Hematopoietic multipotent progenitor cell treated with erythropoietin and hydrocortisone succinate and interleukin-3 and kit ligand, for 4 days (in vitro differentiated cells): ENCODE measurements at regions not wholly inside any gene's neighbourhood (a gene's known extent, or its start where the extent isn't known, plus 50 kb on each side); places are given as distances from the start of the nearest gene placed in this dataset.

ENCODE experiments used
- DNase-seq: peaks from one replicate; pipeline ENCODE4 v3.0.0-alpha.2; 2015

DNA sequence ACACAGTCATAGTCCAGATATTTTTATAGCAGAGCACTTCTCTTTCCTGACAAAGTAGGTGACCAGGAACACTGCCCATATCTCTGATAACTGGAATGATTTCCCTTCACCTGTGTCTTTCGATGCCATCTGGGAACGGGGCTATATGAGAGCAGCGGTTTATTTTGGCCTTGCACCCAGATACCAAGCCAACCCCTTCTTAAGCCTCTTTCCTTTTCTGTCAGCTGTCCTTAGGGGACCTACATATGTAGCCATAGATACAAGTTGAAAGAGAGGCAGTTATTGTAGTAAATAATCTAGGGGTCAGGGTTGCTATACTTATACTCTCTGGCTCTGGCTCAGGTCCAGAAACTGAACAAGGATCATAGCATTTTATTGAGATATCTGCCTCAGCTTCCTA is 128.8 kb downstream of the NHLRC3 start:
- DNase-seq: no peak

DNA sequence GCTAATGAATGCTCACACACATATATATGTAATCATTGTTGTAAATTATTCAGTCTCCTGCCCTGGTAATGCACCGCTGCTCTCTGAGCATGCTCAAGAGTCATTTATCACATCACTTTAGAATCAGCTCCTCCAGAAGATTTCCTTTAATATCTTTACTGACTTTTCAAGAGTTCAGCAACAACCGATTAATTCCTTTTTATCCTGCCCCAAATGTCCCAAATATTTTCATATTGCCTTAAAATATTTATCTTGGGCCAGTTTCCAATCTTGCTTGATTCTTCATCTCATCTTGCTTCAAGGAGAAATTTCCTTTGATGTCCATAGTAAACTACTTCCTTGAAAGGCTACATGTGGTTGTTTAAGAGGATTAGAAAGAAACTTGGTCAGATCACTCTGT is 132.5 kb downstream of the NHLRC3 start:
- no peak for DNase-seq

DNA sequence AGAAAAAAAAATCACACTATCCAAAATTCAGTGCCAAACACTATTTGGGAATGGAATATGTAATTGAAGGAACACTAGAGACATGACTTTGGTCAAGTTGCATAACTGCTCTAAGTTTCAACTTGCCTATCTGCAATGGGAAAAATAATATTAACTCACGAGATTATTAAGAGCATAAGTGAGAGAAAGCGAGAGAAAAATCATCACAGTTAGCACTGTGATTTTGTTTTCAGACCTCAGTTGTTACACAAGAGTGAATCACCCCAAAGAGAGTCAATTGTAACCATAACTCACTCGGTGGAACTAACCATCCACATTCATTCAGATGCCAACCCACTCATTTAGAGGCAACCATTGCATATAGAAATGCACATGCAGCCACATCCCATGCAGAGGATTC is 147.1 kb downstream of the NHLRC3 start:
- no peak for DNase-seq

DNA sequence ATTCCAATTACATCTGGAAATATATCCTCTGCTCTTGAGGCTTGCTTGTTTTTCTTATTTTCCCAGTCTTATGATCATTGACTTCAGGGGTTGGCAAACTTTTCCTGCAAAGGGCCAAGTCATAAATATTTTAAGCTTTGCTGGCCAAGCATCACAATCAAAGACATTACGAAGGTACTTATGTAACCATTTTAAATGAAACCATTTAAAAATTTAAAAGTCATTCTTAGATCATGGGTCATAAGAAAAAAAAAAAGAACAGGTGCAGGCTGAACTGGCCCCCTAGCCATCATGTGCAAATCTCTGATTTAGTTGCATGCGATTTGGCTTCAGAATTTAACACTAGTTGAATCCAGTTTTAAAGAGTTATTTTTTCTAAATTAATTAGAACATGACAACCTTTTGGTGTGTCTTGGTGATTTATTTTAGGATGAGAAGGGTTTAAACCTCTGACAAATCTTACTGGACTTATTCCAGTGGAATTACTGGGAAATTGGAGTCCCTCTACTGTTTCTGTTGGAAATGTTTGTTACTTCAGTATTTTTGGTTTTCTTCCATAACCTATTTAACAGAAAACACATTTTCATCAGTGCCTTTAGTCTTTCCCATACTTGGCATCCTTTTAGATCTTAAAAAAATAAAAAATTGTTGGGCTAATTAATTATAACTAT is 148.1 kb downstream of the NHLRC3 start:
- no peak for DNase-seq

DNA sequence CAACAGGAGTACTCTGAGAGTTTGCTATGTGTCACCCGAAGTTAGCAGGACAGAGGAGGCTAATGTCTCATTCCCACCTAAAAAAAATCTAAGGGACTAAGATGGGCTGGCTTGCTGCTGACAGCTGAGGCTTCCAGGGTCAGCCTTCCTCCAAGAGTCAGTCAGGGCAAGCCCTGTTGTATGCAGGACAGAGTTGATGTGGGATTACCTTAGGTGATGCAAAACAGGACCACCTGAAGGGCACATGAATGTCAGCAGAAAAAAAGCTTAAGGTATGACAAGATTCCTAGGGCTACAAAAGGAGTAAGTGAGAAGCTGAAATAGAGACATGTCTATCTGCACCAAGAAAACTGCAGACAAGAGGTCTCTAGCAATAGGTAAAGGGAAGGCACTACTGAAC is 151.5 kb downstream of the NHLRC3 start:
- DNase-seq: no peak

DNA sequence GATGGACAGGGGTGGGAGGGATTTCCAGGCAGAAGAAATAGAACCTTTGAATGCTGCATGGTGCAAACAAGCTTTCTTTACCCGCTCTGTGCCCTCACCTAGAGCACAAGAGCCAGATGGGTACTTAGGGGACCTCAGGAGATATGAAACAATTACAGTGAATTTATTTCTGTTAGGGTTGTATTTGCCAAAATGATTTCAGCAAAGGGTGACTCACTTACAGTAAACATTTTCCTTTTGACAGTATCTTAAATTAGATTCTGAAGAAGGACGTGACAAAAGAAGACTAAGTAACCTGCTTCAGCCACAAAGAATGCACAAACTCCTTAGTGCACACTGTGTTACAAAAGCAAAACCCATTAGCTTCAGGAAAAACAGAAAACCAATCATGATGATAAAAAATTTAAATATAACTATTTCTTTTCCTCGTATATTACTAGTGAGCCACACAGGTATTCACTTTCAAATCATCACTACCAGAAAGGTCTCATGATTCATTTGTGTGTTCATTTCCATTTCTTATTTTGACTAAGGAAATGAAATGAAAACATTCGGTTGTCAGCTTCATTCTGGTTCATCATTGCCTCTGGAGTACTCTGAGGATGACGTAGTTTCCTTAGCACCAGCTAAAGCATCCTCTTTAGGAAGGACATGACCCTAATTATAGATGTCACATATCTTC is 158.8 kb downstream of the NHLRC3 start:
- DNase-seq: no peak

DNA sequence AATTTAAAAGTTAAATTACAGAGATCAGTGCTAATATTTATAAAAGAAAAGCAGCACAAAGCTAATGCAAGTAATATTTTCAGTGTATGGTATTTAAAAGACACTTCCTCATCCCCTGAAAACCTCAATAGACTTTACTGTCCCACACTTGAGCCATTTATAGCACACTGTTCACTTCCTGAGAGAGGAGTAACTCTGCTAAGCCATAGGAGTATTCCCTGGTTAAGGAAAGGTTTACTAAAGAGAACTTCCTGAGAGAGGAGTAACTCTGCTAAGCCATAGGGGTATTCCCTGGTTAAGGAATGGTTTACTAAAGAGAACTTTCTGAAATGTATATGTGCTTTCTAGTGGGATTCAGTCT is 159.4 kb downstream of the NHLRC3 start:
- DNase-seq: no peak

DNA sequence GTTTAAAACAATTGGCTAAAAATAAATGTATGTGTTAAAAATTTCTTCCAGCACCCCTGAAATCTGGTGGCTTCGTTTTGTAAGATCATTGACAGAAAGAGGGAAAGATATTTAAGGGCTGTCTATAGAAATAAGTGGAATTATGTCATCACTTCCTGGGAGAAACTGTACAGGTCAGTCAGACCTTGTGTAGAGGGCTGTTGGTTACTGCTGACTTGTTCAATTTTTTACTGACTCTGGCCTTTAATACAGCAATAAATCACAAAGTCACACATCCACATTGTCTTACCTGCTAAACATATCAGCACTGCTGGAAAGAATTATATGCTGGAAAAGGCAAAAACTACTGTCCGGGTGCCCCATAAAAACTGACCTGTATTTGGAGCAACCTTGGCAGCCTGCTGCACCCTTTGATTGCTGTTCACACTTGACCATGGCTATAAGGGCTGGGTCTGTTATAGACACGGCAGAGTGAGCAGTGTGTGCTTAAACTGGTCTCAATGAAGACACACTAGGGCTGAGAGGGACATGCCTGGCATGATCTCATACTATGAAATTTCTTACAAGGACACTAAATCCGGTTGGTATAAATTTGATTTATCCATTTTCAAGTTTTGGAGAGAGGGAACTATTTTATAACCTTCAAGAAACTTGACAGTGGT is 162.1 kb downstream of the NHLRC3 start:
- no peak for DNase-seq

DNA sequence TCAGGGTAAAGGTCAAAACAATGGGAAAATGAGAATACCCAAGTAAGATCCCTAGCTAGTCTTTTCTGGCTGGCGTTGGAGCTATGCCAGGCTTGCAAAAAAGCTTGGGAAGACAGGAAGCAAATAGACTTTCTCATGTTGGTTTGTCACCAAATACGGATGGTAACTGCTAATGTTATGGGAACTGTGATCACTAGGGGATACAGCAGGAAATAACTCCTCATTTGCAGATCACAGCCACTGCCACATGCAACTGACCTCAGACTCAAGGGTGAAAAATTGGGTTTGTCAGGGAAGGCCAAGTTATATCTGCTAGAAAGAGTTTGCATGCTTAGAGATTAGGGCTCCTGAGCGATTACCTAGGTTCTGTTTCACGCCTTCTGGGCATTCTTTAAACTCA is 162.9 kb downstream of the NHLRC3 start:
- DNase-seq: no peak

DNA sequence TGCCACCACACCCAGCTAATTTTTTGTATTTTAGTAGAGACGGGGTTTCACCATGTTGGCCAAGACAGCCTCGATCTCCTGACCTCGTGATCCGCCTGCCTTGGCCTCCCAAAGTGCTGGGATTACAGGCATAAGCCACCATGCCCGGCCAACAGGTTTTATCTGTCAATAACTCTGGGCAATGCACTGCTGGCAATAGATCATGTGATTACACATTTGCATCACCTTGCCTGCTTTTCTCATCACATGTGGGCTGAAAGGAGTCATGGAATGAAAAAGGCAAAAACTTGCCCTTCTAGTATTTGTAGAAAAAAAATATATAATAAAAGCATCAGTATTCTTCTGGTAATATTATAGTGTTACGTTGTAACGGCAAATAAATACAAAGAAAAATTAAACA is 164.5 kb downstream of the NHLRC3 start:
- DNase-seq: no peak

DNA sequence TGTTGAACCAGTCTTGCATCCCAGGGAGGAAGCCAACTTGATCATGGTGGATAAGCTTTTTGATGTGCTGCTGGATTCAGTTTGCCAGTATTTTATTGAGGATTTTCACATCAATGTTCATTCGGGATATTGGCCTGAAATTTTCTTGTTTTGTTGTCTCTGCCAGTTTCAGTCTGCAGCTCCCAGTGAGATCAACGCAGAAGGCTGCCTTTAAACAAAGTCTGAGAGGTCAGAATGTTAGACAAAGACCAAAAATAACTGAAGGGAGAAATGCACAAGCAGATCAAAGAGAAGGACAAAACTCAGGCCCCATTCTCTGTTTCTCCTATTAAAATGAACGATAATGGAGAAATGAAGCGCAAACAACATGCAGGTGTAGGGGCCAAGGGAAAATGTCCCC is 170.4 kb downstream of the NHLRC3 start:
- no peak for DNase-seq

DNA sequence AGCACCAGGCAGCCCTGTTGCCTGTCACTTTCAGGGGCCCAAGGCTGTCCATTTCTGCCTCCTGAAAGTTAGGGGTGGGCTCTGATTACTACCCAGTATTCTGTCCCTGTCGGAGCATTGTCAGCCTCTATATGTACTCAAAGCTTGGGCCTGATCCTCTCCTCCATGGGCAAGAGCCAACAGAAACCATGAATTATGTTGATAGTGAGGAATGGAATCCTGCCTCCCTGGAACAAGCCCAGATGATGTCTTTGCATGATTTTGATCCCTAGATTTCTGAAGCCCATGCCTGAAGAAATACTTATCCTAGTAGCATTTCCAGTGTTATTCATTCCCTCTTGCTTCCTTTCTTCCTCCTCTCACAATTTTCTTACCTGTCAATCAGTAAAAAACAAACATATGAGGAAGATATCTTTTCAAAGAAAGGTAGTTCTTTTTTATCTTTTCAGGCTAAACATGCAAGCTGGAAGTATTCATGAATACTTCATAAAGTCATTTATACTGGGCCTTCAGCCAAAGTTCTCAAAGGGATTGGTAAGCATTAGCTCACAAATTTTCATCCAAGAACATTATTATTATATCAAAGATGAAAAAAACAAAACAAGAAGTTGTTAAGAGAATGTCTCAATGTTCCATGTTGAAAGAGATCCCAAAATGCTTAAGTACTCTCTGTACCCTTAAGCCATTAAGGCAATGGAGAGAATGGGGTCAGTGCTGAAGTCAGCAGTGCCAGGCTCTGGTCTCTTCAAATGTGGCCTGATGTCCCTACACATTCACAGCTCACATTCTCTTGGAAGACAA is 171.7 kb downstream of the NHLRC3 start:
- DNase-seq: no peak

DNA sequence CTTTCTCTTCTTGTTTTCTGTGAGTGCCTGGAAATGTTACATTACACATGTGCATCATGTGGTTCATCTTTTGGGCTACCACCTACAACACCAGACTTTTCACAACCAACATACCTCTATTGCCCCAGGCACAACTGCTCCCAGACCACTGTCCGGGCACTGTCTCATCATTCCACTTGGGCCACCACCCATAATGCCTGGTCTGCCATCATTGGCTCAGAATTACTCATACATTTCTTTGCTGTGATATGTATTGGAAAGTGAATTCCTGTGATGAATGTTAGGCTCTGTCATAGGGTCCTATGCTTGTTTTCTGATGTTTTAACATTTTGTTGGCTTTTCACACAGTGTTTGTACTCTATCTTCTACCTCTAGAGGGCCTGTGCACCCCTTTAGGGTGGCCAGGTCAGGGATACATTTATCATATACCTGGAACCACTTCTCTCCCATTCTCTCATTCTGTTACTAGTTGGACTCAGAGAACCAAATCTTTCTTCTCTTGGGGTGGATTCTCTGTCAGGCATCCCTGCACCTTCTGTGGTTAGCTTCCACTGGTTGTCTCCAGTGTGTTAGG is 172.8 kb downstream of the NHLRC3 start:
- DNase-seq: no peak

DNA sequence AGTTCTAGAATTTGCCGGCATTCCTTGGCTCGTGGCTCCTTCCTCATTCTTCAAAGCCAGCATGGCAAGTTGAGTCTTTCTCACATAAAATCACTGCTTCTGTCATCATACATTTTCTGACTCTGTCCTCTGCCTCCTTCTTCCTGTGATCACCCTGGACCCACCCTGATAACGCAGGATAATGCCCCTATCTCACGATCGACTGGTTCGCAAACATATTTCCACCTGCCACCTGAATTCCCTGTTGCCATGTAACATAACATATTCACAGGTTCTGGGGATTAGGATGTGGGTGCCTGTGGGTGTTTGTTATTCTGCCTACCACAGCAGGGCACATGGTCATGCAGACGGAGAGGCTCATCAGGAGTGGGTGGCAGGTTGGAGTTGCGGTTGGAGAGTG is 177.7 kb downstream of the NHLRC3 start:
- no peak for DNase-seq

DNA sequence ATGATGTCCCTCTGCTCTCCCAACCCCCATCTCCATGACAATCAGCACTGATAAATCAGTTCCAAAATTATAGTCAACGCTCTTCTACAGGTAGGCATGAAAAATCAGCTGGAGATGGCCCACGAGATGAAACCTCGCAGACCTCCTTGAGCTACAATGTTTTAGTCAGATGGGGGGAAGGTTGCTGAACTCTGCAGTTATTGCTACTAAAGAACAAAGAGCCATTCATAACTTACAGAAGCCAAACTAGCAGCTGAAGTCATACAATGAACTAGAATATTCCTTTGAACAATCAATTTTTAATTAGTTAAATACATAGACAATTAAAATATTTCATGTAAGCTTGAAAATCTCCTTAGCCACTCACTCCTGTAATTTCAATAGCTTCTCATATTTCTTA is 179.2 kb downstream of the NHLRC3 start:
- DNase-seq: no peak

DNA sequence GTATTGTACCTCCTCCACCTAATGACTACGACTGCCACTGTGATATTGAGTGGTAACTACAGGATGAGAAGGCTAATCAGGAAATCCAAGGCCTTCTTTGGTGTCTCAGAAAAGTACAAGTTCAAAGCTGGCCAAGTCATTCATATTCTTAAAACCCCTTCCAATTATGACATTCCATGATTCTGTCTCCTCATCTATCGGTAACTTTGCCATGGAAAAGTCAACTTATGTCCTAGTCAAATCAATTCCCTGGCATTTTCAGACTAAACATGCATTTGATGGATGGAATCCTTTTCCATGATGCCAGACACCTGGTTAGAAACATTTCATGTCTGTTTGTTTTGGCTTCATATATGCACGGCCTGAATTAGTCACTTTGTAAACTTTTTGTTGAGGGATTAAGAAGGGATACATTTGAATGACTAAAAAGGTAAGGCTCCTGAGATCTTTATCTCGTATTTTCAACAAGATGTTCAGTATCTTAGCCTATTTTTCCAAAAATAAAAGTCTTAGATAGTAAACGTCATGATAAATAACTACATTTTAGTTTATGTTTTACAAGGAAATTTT is 186.5 kb downstream of the NHLRC3 start:
- no peak for DNase-seq

DNA sequence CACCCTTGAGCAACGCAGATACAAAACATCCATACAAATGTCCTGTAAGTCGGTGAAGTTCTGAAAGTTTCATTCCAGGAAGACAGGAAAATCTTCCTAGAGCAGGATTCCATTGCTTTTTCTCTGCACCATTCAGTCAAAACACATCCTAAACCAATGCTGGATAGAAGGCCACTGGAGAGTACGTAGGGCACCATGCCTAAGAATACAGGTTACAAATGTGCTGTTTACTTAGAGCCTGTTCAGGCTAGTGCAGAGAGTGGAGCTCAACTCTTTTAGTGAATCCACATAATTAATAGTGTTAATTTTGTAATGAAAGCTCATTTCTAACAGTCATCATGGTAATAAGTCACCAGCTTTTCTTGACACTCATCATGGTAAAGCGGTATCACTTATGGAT is 187.6 kb downstream of the NHLRC3 start:
- no peak for DNase-seq

DNA sequence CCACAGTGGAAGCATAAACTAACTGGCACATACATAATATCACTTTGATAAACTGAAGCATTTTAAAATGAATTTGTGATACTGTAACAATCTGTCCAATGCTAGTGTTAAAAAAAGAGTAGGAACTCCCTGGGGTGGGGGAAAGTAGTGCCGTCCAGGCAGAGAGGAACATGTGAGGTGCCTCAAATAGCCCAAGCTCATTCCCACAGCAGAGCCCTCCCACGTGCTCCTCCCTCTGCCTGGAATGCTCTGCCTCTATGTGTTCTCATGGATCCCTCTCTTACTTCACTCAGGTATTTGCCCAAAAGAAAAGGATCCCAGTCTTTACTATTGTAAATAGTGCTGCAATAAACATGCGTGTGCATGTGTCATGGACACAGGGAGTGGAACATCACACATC is 188.1 kb downstream of the NHLRC3 start:
- DNase-seq: no peak

DNA sequence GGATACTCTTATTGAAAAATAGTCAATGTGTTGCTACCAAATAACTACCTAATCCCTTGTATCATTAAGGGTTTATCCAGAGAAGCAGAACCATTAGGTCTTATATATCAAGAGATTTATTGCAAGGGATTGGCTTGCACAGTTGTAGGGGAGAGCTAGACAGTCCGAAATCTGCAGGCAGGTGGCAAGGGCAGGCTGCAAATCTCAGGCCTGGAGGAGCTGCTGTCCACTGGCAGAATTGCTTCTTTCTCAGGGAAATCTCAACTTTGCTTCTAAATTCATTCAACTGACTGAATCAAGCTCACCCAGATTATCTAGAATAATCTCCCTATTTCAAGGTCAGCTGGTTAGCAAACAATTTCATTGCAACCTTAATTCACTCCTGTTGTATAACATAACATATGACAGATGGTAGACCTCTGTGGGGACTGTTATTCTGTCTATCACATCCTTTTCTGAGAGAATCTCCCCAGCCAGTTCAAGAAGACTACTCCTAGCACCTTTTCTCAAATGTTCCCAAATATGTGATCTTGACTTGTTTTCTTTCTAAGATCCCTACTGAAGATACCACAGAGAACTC is 194.2 kb downstream of the NHLRC3 start:
- no peak for DNase-seq

DNA sequence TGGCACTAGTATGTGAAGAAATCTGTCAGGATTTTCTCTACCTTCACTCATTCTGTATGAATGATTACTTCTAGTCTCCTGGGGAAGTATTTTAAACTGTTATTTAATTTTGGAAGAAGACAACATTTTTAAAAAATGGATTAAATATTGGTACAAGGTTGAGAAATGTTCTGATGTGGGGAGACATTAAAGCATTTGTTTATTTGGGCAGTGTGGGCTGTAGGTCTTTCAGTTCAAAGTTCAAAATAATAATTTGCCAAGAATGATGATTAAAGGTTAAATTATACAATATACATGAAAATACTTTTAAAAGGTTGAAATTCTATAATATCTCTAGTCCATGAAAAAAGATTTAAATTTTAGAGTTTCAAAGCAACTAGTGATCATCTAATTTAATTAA is 194.7 kb downstream of the NHLRC3 start:
- no peak for DNase-seq

DNA sequence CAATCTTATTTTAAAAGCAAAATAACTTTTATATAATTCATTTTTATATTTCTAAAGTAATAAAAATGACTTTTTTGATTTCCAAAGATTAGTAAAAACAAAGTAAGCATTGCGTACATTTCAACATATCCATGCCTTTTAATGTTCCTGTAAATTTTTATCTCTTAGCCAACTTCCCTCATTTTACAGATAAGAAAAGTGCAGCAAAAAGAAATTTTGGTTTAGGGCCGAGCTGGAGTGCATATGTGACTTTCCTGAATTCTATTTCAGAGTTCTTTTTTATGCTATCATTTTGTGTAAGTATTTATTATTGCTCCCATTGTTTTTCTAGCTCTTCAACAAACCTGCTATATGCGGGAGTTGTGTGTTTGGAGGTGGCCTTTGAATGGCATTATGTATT is 195.3 kb downstream of the NHLRC3 start:
- no peak for DNase-seq

DNA sequence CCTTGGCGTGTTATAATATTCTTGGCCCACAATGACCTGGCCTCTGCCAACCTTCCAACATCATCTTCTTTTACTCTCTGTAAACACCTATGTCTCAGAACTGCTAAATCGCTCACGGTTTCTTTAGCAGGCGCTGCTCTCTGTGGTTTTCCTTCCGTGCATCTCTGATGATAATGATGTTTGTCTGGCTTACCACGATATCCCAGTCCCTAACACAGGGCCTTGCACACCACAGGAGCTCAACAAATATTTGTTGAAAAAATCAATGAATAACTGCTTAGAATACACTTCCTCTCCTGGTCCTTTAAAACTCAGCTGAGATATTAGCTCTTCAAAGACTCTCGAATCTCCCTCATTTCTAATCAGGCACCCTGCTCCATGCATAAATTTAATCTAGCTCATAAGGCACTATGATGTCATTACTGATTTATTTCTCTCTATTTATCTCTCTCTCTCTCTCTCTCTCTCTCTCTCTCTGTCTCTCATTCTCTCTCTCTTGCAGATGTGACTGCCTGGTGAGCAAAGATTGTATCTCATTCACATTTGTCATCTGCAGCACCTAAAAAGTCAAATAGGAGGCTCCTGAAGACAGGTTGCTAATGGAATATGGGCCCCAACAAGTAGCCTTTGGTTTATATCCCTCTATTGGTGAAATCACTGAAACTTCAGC is 206.4 kb downstream of the NHLRC3 start:
- DNase-seq: no peak
